Gastroesophageal sphincter (tissue), 4 donors: ENCODE measurements at regions not wholly inside any gene's neighbourhood (a gene's known extent, or its start where the extent isn't known, plus 50 kb on each side); places are given as distances from the start of the nearest gene placed in this dataset.

Source experiments
- ATAC-seq: fragments of 150-250 bp; one replicate; pipeline ENCODE4 v1.9.1; 2016; ENCODE audit warnings: mild to moderate bottlenecking, moderate library complexity
- H3K27ac ChIP-seq, 4 donors: fragments of 200-600 bp; sonication (generic) in 3 of 4; 1 replicate in 3 of 4; 2 replicates in 1 of 4; pipeline ENCODE4 v1.5.1; 2016 to 2019
- H3K27me3 ChIP-seq: fragments of 200-600 bp; sonication (generic); one replicate; pipeline ENCODE4 v1.5.1; 2019
- H3K36me3 ChIP-seq, 2 donors: fragments of 200-600 bp; sonication (generic); one replicate each; pipeline ENCODE4 v1.5.1; 2019; ENCODE audit warnings: control low read depth in 1 of 2
- H3K4me1 ChIP-seq, 3 donors: fragments of 200-600 bp; sonication (generic); 1 replicate in 2 of 3; 2 replicates in 1 of 3; pipeline ENCODE4 v1.5.1; 2016 to 2019; ENCODE audit warnings: control low read depth in 2 of 3
- H3K4me3 ChIP-seq, 2 donors: fragments of 200-600 bp; sonication (generic); one replicate each; pipeline ENCODE4 v1.5.1; 2019; ENCODE audit warnings: mild to moderate bottlenecking in 1 of 2, moderate library complexity in 1 of 2
- H3K9me3 ChIP-seq, 3 donors: fragments of 200-600 bp; sonication (generic); one replicate each; pipeline ENCODE4 v1.5.1; 2017 to 2019; ENCODE audit warnings: control low read depth in 2 of 3
- CTCF ChIP-seq, 4 experiments: fragments of 200-600 bp in 2 of 4; fragments of 450-650 bp in 2 of 4; sonication (generic) in 1 of 4; IDR thresholded peaks; one replicate each; pipeline ENCODE4 v1.5.1; 2017 to 2019; ENCODE audit warnings: antibody characterized with exemption in 4 of 4, mild to moderate bottlenecking in 2 of 4, moderate library complexity in 2 of 4
- EP300 ChIP-seq: sonication (generic); formaldehyde crosslinking; IDR thresholded peaks from one replicate; pipeline ENCODE4 v1.6.1; 2017; ENCODE audit warnings: antibody characterized with exemption, mild to moderate bottlenecking
- POLR2A ChIP-seq, 2 donors: fragments of 450-650 bp; IDR thresholded peaks; one replicate each; pipeline ENCODE4 v1.6.1; 2017; ENCODE audit warnings: antibody characterized with exemption in 2 of 2, mild to moderate bottlenecking in 2 of 2, moderate library complexity in 1 of 2
- POLR2AphosphoS5 ChIP-seq: sonication (generic); formaldehyde crosslinking; IDR thresholded peaks from one replicate; pipeline ENCODE4 v1.6.1; 2017; ENCODE audit warnings: antibody characterized with exemption
- WGBS, 2 donors: methylation state at CpG; one replicate each; pipeline ENCODE4 v1.1.5; 2018; ENCODE audit warnings: low coverage in 1 of 2; 5-methylcytosine and 5-hydroxymethylcytosine counted together

DNA sequence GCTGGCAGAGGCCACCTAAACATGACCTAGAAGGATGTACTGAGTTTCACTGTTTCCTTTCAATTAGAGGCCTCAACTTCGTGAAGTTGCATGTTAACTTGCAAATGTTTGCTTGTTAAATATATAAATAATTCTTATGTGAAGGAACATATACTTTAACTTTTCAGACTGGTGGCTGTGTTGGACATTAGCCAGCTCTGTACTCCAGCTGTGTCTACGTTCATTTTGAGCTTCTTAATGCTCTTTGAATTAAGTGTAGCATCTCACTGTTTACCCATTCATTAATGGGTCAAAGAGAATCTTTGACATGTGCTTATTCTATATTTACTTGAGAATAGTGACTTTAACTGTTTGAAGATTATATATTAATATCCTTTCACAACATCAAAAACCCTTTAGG, 823.2 kb upstream of the ID2 start:
- Histone ChIP-seq H3K27me3 (no peaks in the 10 kb centered on the region), H3K36me3 (no peaks in the 10 kb centered on the region), H3K4me1 (no peaks in the 10 kb centered on the region), H3K4me3 (no peak overlapping the region), H3K27ac (no peak overlapping the region), H3K9me3 (no peaks in the 10 kb centered on the region)
- no peak for TF ChIP-seq POLR2A (IDR thresholded peaks at IDR 0.05)
- TF ChIP-seq EP300 = no peak
- no peak for TF ChIP-seq CTCF (IDR thresholded peaks at IDR 0.05)
- no peak for TF ChIP-seq POLR2AphosphoS5
- no peak for ATAC-seq
- WGBS, 2 donors = 54 to 56% methylated on average over 2 of the region's 2 CpGs

DNA sequence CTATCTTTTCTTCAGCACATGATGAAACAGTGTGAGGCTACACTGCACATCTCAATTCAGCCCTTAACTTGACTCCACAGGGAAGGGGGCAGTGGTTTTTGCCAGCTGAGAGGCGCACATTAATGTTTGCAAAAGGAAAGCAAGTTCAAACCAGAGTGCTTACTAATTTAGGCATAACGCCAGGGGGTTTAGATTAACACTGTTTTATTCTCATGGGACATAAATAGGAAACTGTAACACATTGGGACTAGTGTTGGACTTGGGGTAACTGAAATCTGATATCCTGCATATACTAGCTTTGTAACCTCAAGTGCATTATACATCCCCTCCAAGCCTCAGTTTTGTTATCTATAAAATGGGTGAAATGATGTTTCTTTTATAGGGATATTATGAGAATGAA, 821.2 kb upstream of the ID2 start:
- H3K36me3 ChIP-seq = no peaks in the 10 kb centered on the region
- TF ChIP-seq EP300 = no peak
- TF ChIP-seq POLR2A (IDR thresholded peaks at IDR 0.05) = no peak
- no peak for TF ChIP-seq CTCF (IDR thresholded peaks at IDR 0.05)
- no peak for TF ChIP-seq POLR2AphosphoS5
- no peak overlapping the region for H3K27ac ChIP-seq
- ATAC-seq = no peak
- H3K9me3 ChIP-seq = no peaks in the 10 kb centered on the region
- no peaks in the 10 kb centered on the region for H3K27me3 ChIP-seq
- WGBS, 2 donors = 50 to 75% methylated on average over 1 to 2 of the region's 2 CpGs
- no peaks in the 10 kb centered on the region for H3K4me1 ChIP-seq
- no peak overlapping the region for H3K4me3 ChIP-seq

DNA sequence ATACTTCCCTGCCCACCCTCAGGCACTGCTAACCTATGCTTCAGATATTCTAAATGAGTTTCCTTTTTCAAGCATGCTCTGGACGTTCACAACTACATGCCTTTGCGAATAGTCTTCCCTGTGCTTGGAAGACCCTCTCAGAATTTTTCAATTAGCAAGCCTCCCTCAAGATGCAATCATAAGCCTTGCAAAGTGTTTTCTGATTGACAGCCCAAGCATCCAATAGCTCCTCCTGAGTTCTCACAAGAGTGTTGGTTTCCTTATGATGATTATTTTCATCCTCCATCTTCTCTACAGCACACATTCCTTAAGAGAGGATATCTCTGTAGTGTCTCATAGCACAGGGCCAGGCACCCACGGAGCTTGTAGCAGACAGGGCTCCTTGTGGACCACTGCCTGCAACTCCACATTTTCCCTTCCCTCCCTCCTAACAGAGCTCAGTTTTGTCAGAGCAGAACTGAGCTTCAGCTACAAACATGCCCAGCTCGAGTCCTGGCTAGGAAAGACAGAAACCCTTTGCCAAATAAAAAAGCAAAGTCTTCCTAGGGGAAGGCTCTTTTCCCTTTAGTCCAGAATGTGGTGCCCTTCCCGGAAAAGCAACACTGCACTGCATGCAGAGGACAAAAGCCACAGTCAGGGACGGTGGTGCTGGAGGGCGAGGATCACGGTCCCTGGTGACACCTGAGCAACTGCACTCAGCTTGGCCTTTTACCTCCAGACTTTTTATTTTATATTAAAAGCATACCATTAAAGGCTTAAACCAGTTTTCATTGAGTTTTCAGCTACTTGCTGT, 819.8 kb upstream of the ID2 start:
- Histone ChIP-seq H3K9me3 (no peaks in the 10 kb centered on the region), H3K4me1 (no peaks in the 10 kb centered on the region), H3K36me3 (no peaks in the 10 kb centered on the region), H3K4me3 (no peak overlapping the region), H3K27ac (no peak overlapping the region), H3K27me3 (no peaks in the 10 kb centered on the region)
- TF ChIP-seq CTCF (IDR thresholded peaks at IDR 0.05) (no peak), POLR2A (IDR thresholded peaks at IDR 0.05) (no peak), EP300 (no peak), POLR2AphosphoS5 (no peak)
- 88 to 90% methylated on average over 5 to 8 of the region's 8 CpGs for WGBS, 2 donors
- no peak for ATAC-seq

DNA sequence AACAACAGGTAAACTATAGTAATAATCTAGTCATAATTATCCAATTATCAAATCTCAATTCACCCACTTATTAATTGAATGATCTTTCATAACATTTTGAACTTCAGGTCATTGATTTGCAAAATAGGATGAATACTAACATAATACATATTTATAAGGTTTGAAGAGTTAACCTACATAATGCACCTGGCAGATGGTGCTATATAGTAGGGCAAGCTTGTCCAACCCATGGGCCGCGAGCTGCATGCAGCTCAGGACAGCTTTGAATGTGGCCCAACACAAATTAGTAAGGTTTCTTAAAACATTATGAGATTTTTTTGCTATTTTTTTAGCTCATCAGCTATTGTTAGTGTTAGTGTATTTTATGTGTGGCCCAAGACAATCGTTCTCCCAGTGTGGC, 815.8 kb upstream of the ID2 start:
- TF ChIP-seq POLR2A (IDR thresholded peaks at IDR 0.05) (no peak), POLR2AphosphoS5 (no peak), EP300 (no peak), CTCF (IDR thresholded peaks at IDR 0.05) (no peak)
- WGBS, 2 donors = 89 to 95% methylated on average over 3 of the region's 3 CpGs
- ATAC-seq = no peak
- no peak overlapping the region for H3K27ac ChIP-seq
- no peaks in the 10 kb centered on the region for H3K4me1 ChIP-seq
- no peaks in the 10 kb centered on the region for H3K9me3 ChIP-seq
- H3K27me3 ChIP-seq = no peaks in the 10 kb centered on the region
- H3K4me3 ChIP-seq = no peak overlapping the region
- H3K36me3 ChIP-seq = no peaks in the 10 kb centered on the region

GRCh38 chr2:7866825-7867224, 815.0 kb upstream of the ID2 start:
- H3K9me3 ChIP-seq = no peaks in the 10 kb centered on the region
- no peak overlapping the region for H3K27ac ChIP-seq
- no peaks in the 10 kb centered on the region for H3K27me3 ChIP-seq
- WGBS, 2 donors = 79 to 81% methylated on average over 2 of the region's 2 CpGs
- no peak for ATAC-seq
- H3K36me3 ChIP-seq = no peaks in the 10 kb centered on the region
- no peak overlapping the region for H3K4me3 ChIP-seq
- H3K4me1 ChIP-seq = no peaks in the 10 kb centered on the region
- TF ChIP-seq EP300 = no peak
- no peak for TF ChIP-seq CTCF (IDR thresholded peaks at IDR 0.05)
- no peak for TF ChIP-seq POLR2A (IDR thresholded peaks at IDR 0.05)
- TF ChIP-seq POLR2AphosphoS5 = no peak
